SK-N-SH treated with all-trans-retinoic acid at 6 μM for 48 hours (cell line): ENCODE measurements at regions not wholly inside any gene's neighbourhood (a gene's known extent, or its start where the extent isn't known, plus 50 kb on each side); places are given as distances from the start of the nearest gene placed in this dataset.

ENCODE experiments used
- ATAC-seq: fragments of 200-7000 bp; cut with Tn5 transposase; 3 replicates; pipeline ENCODE4 v1.9.1; 2020; ENCODE audit warnings: mild to moderate bottlenecking, moderate library complexity
- ARNTL ChIP-seq: fragments of 450-650 bp; formaldehyde crosslinking; IDR thresholded peaks from 2 replicates; pipeline ENCODE4 v1.5.0; 2020; ENCODE audit warnings: low read depth, mild to moderate bottlenecking, moderate library complexity, borderline replicate concordance
- BACH2 ChIP-seq: fragments of 250-450 bp; sonication (Bioruptor Pico); IDR thresholded peaks from 2 replicates; pipeline ENCODE4 v1.9.0; 2021; ENCODE audit warnings: mild to moderate bottlenecking, borderline replicate concordance
- CSDC2 ChIP-seq: fragments of 250-450 bp; sonication (Bioruptor Pico); IDR thresholded peaks from 2 replicates; pipeline ENCODE4 v1.5.0; 2020; ENCODE audit warnings: mild to moderate bottlenecking, moderate library complexity
- ESRRG ChIP-seq: fragments of 250-450 bp; sonication (Bioruptor Pico); IDR thresholded peaks from 2 replicates; pipeline ENCODE4 v1.6.1; 2021; ENCODE audit warnings: mild to moderate bottlenecking
- GLIS3 ChIP-seq: fragments of 250-450 bp; sonication (Bioruptor Pico); IDR thresholded peaks from 2 replicates; pipeline ENCODE4 v1.5.0; 2020; ENCODE audit warnings: mild to moderate bottlenecking, moderate library complexity
- ISL1 ChIP-seq: fragments of 250-450 bp; sonication (Bioruptor Pico); IDR thresholded peaks from 2 replicates; pipeline ENCODE4 v2.1.2; 2022; ENCODE audit warnings: mild to moderate bottlenecking, moderate library complexity
- OSR1 ChIP-seq: fragments of 250-450 bp; sonication (Bioruptor Pico); IDR thresholded peaks from 2 replicates; pipeline ENCODE4 v1.8.0; 2022; ENCODE audit warnings: moderate library complexity, mild to moderate bottlenecking, inconsistent platforms
- PPARA ChIP-seq: fragments of 250-450 bp; sonication (Bioruptor Pico); IDR thresholded peaks from 2 replicates; pipeline ENCODE4 v1.5.0; 2020; ENCODE audit warnings: mild to moderate bottlenecking, borderline replicate concordance
- RARB ChIP-seq: fragments of 250-450 bp; sonication (Bioruptor Pico); IDR thresholded peaks from 2 replicates; pipeline ENCODE4 v1.8.0; 2021; ENCODE audit warnings: mild to moderate bottlenecking, moderate library complexity
- SNAI2 ChIP-seq: fragments of 250-450 bp; sonication (Bioruptor Pico); IDR thresholded peaks from 2 replicates; pipeline ENCODE4 v1.5.0; 2020; ENCODE audit warnings: mild to moderate bottlenecking, moderate library complexity
- TCF4 ChIP-seq: fragments of 250-450 bp; sonication (Bioruptor Pico); IDR thresholded peaks from 2 replicates; pipeline ENCODE4 v1.8.0; 2021; ENCODE audit warnings: mild to moderate bottlenecking, moderate library complexity, borderline replicate concordance
- TOX ChIP-seq: fragments of 250-450 bp; sonication (Bioruptor Pico); IDR thresholded peaks from 2 replicates; pipeline ENCODE4 v1.8.0; 2021; ENCODE audit warnings: mild to moderate bottlenecking, moderate library complexity, borderline replicate concordance
- ZC3H10 ChIP-seq: fragments of 250-450 bp; sonication (Bioruptor Pico); IDR thresholded peaks from 2 replicates; pipeline ENCODE4 v1.5.1; 2021; ENCODE audit warnings: mild to moderate bottlenecking, moderate library complexity
- ZFP3 ChIP-seq: fragments of 250-450 bp; sonication (Bioruptor Pico); IDR thresholded peaks from 2 replicates; pipeline ENCODE4 v1.5.0; 2020; ENCODE audit warnings: mild to moderate bottlenecking, moderate library complexity
- ZFP30 ChIP-seq: fragments of 450-650 bp; formaldehyde crosslinking; IDR thresholded peaks from 2 replicates; pipeline ENCODE4 v1.5.0; 2022; ENCODE audit warnings: mild to moderate bottlenecking, moderate library complexity
- ZNF565 ChIP-seq: fragments of 450-650 bp; formaldehyde crosslinking; conservative IDR thresholded peaks from 2 replicates; pipeline ENCODE4 v1.5.0; 2020; ENCODE audit warnings: low read depth, mild to moderate bottlenecking, moderate library complexity
- ZNF70 ChIP-seq: fragments of 450-650 bp; formaldehyde crosslinking; IDR thresholded peaks from 2 replicates; pipeline ENCODE4 v1.5.0; 2020; ENCODE audit warnings: mild to moderate bottlenecking, moderate library complexity
- ZNF8 ChIP-seq: fragments of 450-650 bp; formaldehyde crosslinking; IDR thresholded peaks from 2 replicates; pipeline ENCODE4 v1.5.0; 2020; ENCODE audit warnings: mild to moderate bottlenecking, moderate library complexity
- TF ChIP-seq, protein P1 (sequence below): fragments of 250-450 bp; sonication (Bioruptor Pico); IDR thresholded peaks from 2 replicates; pipeline ENCODE4 v1.5.0; 2020; ENCODE audit warnings: mild to moderate bottlenecking, moderate library complexity
- TF ChIP-seq, protein P2 (sequence below): fragments of 250-450 bp; sonication (Bioruptor Pico); IDR thresholded peaks from 2 replicates; pipeline ENCODE4 v1.8.0; 2021; ENCODE audit warnings: low read depth, mild to moderate bottlenecking, moderate library complexity, borderline replicate concordance
- TF ChIP-seq, protein P3 (sequence below): fragments of 250-450 bp; sonication (Bioruptor Pico); IDR thresholded peaks from 2 replicates; pipeline ENCODE4 v1.5.1; 2020; ENCODE audit warnings: low read depth, mild to moderate bottlenecking, moderate library complexity

DNA sequence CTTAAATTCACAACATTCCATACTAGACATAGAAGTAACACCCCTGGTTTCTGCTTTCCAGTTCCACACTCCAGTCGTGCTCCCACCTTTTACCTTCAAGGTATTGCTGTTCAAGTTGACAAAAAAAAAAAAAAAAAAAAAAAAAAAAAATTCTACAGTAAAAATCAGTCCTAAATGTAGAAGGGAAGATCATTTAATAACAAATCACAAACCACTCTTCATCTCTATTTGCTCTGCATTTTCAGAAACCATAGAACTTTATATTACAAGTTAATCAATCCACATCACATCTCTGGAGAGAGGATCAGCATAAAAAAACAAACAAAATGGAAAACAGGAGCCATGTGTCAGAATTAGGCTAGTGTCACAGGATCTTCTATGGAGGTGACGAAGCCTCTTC is 206.3 kb upstream of the KLF14 start (continued):
- TF ChIP-seq PPARA: no peak
- no peak for TF ChIP-seq ZFP3 (CRISPR knock-in tag)
- TF ChIP-seq ZFP30: no peak

DNA sequence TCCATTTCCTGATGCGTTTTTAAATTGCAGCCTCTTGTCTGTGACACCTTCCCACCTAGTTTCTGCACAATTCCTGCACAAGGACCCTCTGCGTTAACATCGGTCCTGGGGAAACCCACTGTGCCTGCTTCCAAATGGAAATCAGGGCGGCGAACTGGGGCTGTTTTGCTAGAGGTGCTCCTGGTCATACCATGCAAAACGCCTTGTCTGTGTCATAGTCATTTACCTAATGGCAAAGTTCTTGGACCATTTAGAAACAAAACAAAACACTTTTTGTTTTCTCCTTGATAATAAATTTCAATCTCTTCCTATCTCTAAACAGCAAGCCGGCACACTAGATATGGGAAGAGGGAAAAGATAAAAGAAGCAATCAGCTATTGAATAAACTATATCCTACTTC is 206.9 kb upstream of the KLF14 start:
- ATAC-seq: peak; percentile 7; the same call in 1 of the 3 replicates
- TF ChIP-seq CSDC2 (no peak), ARNTL (CRISPR knock-in tag) (no peak), GLIS3 (no peak), RARB (CRISPR knock-in tag) (no peak), ZNF565 (no peak), BACH2 (no peak), PPARA (no peak), ISL1 (CRISPR knock-in tag) (no peak), ZNF70 (CRISPR knock-in tag) (no peak), ZC3H10 (CRISPR knock-in tag) (no peak), ZFP3 (CRISPR knock-in tag) (no peak), OSR1 (CRISPR knock-in tag) (no peak), ZNF8 (CRISPR knock-in tag) (no peak), ZFP30 (no peak)
- TF ChIP-seq, protein P1, sequence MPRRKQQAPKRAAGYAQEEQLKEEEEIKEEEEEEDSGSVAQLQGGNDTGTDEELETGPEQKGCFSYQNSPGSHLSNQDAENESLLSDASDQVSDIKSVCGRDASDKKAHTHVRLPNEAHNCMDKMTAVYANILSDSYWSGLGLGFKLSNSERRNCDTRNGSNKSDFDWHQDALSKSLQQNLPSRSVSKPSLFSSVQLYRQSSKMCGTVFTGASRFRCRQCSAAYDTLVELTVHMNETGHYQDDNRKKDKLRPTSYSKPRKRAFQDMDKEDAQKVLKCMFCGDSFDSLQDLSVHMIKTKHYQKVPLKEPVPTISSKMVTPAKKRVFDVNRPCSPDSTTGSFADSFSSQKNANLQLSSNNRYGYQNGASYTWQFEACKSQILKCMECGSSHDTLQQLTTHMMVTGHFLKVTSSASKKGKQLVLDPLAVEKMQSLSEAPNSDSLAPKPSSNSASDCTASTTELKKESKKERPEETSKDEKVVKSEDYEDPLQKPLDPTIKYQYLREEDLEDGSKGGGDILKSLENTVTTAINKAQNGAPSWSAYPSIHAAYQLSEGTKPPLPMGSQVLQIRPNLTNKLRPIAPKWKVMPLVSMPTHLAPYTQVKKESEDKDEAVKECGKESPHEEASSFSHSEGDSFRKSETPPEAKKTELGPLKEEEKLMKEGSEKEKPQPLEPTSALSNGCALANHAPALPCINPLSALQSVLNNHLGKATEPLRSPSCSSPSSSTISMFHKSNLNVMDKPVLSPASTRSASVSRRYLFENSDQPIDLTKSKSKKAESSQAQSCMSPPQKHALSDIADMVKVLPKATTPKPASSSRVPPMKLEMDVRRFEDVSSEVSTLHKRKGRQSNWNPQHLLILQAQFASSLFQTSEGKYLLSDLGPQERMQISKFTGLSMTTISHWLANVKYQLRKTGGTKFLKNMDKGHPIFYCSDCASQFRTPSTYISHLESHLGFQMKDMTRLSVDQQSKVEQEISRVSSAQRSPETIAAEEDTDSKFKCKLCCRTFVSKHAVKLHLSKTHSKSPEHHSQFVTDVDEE (CRISPR knock-in tag): no peak
- TF ChIP-seq, protein P2, sequence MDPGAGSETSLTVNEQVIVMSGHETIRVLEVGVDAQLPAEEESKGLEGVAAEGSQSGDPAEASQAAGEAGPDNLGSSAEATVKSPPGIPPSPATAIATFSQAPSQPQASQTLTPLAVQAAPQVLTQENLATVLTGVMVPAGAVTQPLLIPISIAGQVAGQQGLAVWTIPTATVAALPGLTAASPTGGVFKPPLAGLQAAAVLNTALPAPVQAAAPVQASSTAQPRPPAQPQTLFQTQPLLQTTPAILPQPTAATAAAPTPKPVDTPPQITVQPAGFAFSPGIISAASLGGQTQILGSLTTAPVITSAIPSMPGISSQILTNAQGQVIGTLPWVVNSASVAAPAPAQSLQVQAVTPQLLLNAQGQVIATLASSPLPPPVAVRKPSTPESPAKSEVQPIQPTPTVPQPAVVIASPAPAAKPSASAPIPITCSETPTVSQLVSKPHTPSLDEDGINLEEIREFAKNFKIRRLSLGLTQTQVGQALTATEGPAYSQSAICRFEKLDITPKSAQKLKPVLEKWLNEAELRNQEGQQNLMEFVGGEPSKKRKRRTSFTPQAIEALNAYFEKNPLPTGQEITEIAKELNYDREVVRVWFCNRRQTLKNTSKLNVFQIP (CRISPR knock-in tag): no peak
- TF ChIP-seq, protein P3, sequence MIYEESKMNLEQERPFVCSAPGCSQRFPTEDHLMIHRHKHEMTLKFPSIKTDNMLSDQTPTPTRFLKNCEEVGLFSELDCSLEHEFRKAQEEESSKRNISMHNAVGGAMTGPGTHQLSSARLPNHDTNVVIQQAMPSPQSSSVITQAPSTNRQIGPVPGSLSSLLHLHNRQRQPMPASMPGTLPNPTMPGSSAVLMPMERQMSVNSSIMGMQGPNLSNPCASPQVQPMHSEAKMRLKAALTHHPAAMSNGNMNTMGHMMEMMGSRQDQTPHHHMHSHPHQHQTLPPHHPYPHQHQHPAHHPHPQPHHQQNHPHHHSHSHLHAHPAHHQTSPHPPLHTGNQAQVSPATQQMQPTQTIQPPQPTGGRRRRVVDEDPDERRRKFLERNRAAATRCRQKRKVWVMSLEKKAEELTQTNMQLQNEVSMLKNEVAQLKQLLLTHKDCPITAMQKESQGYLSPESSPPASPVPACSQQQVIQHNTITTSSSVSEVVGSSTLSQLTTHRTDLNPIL (CRISPR knock-in tag): no peak
- TF ChIP-seq, all 23 proteins: peak for 0

DNA sequence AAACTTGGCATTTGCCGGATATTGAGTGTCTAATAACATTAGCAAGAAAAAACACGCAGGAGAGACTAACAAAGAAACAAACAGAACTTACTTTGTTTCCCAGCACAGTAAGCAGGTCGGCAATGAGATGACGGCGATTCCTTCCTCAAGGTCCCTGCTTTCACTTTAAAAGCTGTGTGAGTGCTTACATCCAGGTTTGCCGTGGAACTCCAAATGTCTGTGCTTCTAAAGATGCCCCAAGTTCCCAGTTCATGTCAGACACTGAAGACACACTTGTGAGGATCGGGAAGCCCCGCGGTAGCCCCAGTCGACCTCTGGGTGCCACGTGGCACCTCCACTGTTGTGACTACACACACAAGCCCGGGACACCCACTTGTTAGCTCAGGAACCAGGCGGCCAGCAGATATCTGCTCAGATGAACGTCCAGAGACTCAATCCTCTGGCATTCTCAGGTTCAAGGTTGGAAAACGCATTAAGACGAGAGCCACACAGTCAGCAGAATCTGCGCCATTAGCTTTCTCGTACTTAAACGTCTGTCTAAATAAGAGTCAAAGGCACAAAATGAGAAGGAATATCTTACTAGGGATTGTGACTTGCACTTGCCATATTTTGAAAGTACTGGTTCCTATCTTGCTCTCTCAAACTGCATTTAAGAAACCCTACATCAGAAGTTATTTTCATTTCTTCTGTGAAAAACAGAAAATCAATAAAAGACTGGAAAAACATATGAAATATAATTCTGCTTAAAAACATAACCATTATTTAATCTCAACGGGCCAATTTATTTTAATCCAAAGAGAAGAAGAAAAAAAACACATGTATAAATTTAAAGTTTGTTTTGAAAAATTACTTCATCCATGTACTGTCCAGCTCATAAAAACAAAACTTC is 207.6 kb upstream of the KLF14 start:
- ATAC-seq: peak; percentile 50
- TF ChIP-seq TOX (CRISPR knock-in tag) (no peak), BACH2 (no peak), ZFP30 (no peak), SNAI2 (no peak), ZFP3 (CRISPR knock-in tag) (no peak), OSR1 (CRISPR knock-in tag) (no peak), CSDC2 (no peak), ZNF70 (CRISPR knock-in tag) (no peak), TCF4 (CRISPR knock-in tag) (no peak), ESRRG (no peak), ZNF8 (CRISPR knock-in tag) (no peak), RARB (CRISPR knock-in tag) (no peak)
- TF ChIP-seq, protein P1 (CRISPR knock-in tag): no peak
- TF ChIP-seq, protein P3 (CRISPR knock-in tag): no peak
